ENCODE measurements at regions not wholly inside any gene's neighbourhood (a gene's known extent, or its start where the extent isn't known, plus 50 kb on each side); places are given as distances from the start of the nearest gene placed in this dataset.

DNA sequence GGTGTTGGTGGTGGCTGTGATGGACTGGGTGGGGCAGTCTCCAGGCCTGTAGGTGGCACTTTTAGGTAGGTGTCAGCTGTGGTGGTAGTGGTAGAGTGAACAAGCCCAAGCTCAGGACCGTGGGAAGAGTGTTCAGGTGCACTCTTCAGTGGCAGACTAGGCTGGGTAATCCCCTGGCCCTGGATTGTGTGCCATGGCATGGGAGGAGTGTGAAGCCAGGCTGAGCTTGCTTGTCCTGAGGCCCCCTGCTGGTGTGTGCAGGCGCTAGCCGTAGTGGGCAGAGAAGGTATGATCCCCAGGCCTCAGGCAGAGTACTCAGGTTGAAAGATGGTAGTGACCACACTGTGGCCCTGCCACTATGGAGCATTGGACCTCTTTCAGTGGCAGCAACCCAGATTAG lies 850.3 kb downstream of the DSC3 start:
- TF ChIP-seq CEBPB (IDR thresholded peaks at IDR 0.05; ENCODE audit: borderline replicate concordance, low read depth, low read length): no peak
- no peak for TF ChIP-seq KDM1A (CRISPR knock-in tag; IDR thresholded peaks at IDR 0.05)
- TF ChIP-seq, protein P1, sequence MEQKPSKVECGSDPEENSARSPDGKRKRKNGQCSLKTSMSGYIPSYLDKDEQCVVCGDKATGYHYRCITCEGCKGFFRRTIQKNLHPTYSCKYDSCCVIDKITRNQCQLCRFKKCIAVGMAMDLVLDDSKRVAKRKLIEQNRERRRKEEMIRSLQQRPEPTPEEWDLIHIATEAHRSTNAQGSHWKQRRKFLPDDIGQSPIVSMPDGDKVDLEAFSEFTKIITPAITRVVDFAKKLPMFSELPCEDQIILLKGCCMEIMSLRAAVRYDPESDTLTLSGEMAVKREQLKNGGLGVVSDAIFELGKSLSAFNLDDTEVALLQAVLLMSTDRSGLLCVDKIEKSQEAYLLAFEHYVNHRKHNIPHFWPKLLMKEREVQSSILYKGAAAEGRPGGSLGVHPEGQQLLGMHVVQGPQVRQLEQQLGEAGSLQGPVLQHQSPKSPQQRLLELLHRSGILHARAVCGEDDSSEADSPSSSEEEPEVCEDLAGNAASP (CRISPR knock-in tag; IDR thresholded peaks at IDR 0.05; ENCODE audit: borderline replicate concordance): no peak
- no peak for TF ChIP-seq RFX5 (IDR thresholded peaks at IDR 0.05; ENCODE audit: low read depth, low read length)
- no peak for TF ChIP-seq ZSCAN29 (CRISPR knock-in tag; conservative IDR thresholded peaks at IDR 0.05)
- no peak for TF ChIP-seq ZBTB38 (CRISPR knock-in tag; IDR thresholded peaks at IDR 0.05)
- no peak for TF ChIP-seq PCBP1 (IDR thresholded peaks at IDR 0.05; ENCODE audit: borderline replicate concordance, low read depth, low read length)
- TF ChIP-seq, protein P2, sequence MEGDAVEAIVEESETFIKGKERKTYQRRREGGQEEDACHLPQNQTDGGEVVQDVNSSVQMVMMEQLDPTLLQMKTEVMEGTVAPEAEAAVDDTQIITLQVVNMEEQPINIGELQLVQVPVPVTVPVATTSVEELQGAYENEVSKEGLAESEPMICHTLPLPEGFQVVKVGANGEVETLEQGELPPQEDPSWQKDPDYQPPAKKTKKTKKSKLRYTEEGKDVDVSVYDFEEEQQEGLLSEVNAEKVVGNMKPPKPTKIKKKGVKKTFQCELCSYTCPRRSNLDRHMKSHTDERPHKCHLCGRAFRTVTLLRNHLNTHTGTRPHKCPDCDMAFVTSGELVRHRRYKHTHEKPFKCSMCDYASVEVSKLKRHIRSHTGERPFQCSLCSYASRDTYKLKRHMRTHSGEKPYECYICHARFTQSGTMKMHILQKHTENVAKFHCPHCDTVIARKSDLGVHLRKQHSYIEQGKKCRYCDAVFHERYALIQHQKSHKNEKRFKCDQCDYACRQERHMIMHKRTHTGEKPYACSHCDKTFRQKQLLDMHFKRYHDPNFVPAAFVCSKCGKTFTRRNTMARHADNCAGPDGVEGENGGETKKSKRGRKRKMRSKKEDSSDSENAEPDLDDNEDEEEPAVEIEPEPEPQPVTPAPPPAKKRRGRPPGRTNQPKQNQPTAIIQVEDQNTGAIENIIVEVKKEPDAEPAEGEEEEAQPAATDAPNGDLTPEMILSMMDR (CRISPR knock-in tag; IDR thresholded peaks at IDR 0.05): 0 out of 2 replicates have a peak, but pooled peaks have one; percentile 22
- TF ChIP-seq ZNF777 (CRISPR knock-in tag; IDR thresholded peaks at IDR 0.05): no peak
- TF ChIP-seq ZNF562 (CRISPR knock-in tag; IDR thresholded peaks at IDR 0.05; ENCODE audit: borderline replicate concordance): no peak
- no peak for TF ChIP-seq ZFP1 (CRISPR knock-in tag; IDR thresholded peaks at IDR 0.05)
- TF ChIP-seq, protein P3, sequence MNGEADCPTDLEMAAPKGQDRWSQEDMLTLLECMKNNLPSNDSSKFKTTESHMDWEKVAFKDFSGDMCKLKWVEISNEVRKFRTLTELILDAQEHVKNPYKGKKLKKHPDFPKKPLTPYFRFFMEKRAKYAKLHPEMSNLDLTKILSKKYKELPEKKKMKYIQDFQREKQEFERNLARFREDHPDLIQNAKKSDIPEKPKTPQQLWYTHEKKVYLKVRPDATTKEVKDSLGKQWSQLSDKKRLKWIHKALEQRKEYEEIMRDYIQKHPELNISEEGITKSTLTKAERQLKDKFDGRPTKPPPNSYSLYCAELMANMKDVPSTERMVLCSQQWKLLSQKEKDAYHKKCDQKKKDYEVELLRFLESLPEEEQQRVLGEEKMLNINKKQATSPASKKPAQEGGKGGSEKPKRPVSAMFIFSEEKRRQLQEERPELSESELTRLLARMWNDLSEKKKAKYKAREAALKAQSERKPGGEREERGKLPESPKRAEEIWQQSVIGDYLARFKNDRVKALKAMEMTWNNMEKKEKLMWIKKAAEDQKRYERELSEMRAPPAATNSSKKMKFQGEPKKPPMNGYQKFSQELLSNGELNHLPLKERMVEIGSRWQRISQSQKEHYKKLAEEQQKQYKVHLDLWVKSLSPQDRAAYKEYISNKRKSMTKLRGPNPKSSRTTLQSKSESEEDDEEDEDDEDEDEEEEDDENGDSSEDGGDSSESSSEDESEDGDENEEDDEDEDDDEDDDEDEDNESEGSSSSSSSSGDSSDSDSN (CRISPR knock-in tag; IDR thresholded peaks at IDR 0.05): no peak
- TF ChIP-seq GABPB1 (CRISPR knock-in tag; IDR thresholded peaks at IDR 0.05): no peak
- TF ChIP-seq ZBTB7A (CRISPR knock-in tag; IDR thresholded peaks at IDR 0.05): no peak
